A673 (cell line): ENCODE measurements at regions not wholly inside any gene's neighbourhood (a gene's known extent, or its start where the extent isn't known, plus 50 kb on each side); places are given as distances from the start of the nearest gene placed in this dataset.

Experiments used
- BruUV-seq: library from RNA; stranded (reverse); fragments of 400-500 nt; replicated peaks from 2 replicates; lab custom pipeline; 2021; lab: Mats Ljungman, UMichigan
- CTCF ChIA-PET: fragments of 300-600 bp; sonication (Branson Sonifier 250); formaldehyde crosslinking; loops from one replicate; lab custom pipeline; 2022; ENCODE audit warnings: antibody characterized with exemption; lab: Charles Lee
- POLR2A ChIA-PET: fragments of 300-600 bp; sonication (Branson Sonifier 250); formaldehyde crosslinking; loops from one replicate; lab custom pipeline; 2022; ENCODE audit warnings: antibody characterized with exemption; ENCODE audit not compliant: low non-redundant PET; lab: Charles Lee
- DNase-seq: peaks from one replicate; pipeline ENCODE4 v3.0.0-alpha.2; 2015; ENCODE audit warnings: low spot score
- H3K27ac ChIP-seq: fragments of 200-600 bp; sonication (generic); 2 replicates; pipeline ENCODE4 v1.5.1; 2016; ENCODE audit warnings: mixed run types, low read depth, mild to moderate bottlenecking, mixed read lengths, antibody characterized with exemption, low read length; ENCODE audit not compliant: poor library complexity, severe bottlenecking
- H3K27me3 ChIP-seq: fragments of 200-600 bp; sonication (generic); replicated peaks from 2 replicates; pipeline ENCODE4 v1.6.1; 2017; ENCODE audit warnings: mixed run types, low read depth, mild to moderate bottlenecking, mixed read lengths, antibody characterized with exemption, low read length; ENCODE audit not compliant: insufficient read depth, poor library complexity
- H3K36me3 ChIP-seq: fragments of 200-600 bp; sonication (generic); 2 replicates; pipeline ENCODE4 v1.6.1; 2016; ENCODE audit warnings: mixed run types, mild to moderate bottlenecking, mixed read lengths, antibody characterized with exemption, low read length; ENCODE audit not compliant: insufficient read depth, poor library complexity, severe bottlenecking
- H3K4me1 ChIP-seq: fragments of 200-600 bp; sonication (generic); 2 replicates; pipeline ENCODE4 v1.6.1; 2017; ENCODE audit warnings: mixed run types, mild to moderate bottlenecking, mixed read lengths, antibody characterized with exemption, low read length; ENCODE audit not compliant: insufficient read depth, poor library complexity, severe bottlenecking
- H3K4me3 ChIP-seq: fragments of 200-600 bp; sonication (generic); 2 replicates; pipeline ENCODE4 v1.5.1; 2016; ENCODE audit warnings: low read depth, mixed run types, mild to moderate bottlenecking, mixed read lengths, low read length; ENCODE audit not compliant: poor library complexity, severe bottlenecking
- H3K9me3 ChIP-seq: fragments of 200-600 bp; sonication (generic); 2 replicates; pipeline ENCODE4 v1.6.1; 2016; ENCODE audit warnings: mixed run types, low read depth, mild to moderate bottlenecking, mixed read lengths, antibody characterized with exemption, low read length; ENCODE audit not compliant: poor library complexity, severe bottlenecking
- EZH2 ChIP-seq: fragments of 200-600 bp; sonication (generic); IDR thresholded peaks from 2 replicates; pipeline ENCODE4 v1.6.1; 2017; ENCODE audit warnings: borderline replicate concordance, low read depth, mild to moderate bottlenecking, mixed read lengths, antibody characterized with exemption, low read length; ENCODE audit not compliant: poor library complexity, severe bottlenecking
- intact Hi-C: fragments of 100-400 bp; cut with micrococcal nuclease; formaldehyde crosslinking; loops from one replicate; pipeline ENCODE4 v1.10.0; 2022; ENCODE audit not compliant: unreplicated experiment
- TF ChIP-seq, protein P1 (sequence below): fragments of 300-800, 200-600 bp; sonication (generic); conservative IDR thresholded peaks from 2 replicates; pipeline ENCODE4 v1.5.1; 2017; ENCODE audit warnings: low read depth, mild to moderate bottlenecking, antibody characterized with exemption, low read length, moderate library complexity, mixed read lengths

DNA sequence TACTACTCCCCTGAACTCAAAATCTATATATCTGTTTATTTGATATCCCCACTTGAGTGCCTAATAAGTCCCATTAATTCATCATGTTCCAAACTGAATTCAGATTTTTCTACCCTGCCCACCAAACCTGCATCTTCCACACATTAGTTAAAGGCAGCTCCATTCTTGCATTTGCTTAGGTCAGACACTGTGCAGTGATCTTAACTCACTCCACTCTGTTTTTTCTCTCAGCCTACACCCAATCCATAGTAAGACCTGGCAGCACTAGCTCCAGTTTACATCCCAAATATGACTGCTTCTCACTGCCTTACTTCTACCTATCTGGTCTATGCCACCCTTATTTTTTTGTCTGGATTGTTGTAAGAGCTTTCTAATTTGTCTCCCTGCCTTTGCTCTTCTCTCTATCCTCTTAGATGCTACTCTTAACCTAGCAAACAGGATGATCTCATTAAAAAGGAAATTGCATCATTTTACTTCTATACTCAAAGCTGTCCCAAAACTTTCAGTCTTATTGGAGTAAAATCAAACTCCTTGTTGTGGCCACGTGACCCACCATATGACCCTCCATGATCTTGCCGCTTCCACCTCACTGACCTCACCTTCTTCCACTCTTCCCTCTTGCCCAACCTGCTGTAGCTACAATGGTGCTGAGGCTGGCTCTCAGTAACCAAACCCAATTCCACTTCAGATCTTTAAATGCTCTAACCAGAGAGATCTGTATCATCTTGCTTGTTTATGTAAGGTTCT, 274.9 kb upstream of the FANCL start:
- ChIA-PET POLR2A (interaction anchor here (0.7 kb wide), 1 partner anchor 349 kb away, joined by 5 read pairs; no protein-coding TSS in a partner anchor), CTCF (no interaction called here)
- Histone ChIP-seq H3K27me3 (no peaks in the 10 kb centered on the region), H3K27ac (no peak overlapping the region), H3K36me3 (no peaks in the 10 kb centered on the region), H3K4me3 (no peak overlapping the region), H3K4me1 (peaks cover 10% of the 10 kb centered on the region), H3K9me3 (no peaks in the 10 kb centered on the region)
- intact Hi-C loops = no loop called here
- TF ChIP-seq EZH2 = no peak
- TF ChIP-seq, protein P1, sequence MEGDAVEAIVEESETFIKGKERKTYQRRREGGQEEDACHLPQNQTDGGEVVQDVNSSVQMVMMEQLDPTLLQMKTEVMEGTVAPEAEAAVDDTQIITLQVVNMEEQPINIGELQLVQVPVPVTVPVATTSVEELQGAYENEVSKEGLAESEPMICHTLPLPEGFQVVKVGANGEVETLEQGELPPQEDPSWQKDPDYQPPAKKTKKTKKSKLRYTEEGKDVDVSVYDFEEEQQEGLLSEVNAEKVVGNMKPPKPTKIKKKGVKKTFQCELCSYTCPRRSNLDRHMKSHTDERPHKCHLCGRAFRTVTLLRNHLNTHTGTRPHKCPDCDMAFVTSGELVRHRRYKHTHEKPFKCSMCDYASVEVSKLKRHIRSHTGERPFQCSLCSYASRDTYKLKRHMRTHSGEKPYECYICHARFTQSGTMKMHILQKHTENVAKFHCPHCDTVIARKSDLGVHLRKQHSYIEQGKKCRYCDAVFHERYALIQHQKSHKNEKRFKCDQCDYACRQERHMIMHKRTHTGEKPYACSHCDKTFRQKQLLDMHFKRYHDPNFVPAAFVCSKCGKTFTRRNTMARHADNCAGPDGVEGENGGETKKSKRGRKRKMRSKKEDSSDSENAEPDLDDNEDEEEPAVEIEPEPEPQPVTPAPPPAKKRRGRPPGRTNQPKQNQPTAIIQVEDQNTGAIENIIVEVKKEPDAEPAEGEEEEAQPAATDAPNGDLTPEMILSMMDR = no peak
- peak; percentile 21 for DNase-seq
- no TSS peak for BruUV-seq

DNA sequence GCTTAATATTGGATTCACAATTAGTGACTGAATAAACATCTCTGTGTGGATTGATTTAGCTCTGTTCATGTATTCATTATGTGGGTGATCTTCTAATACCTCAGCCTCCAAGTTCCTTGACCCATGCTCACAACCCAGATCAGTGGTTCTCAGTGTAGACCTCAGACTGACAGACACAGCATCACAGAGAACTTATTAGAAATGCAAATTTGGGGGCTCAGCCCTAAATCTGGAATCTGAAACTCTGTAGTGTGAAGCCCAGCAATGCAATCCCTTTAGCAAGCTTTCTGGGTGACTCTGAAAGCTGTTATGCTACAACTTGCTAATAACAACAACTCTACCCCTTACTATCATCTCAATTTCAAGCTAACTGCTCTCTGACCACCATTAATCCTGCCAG, 273.1 kb upstream of the FANCL start:
- no peaks in the 10 kb centered on the region for H3K27me3 ChIP-seq
- intact Hi-C loops = no loop called here
- H3K36me3 ChIP-seq = no peaks in the 10 kb centered on the region
- BruUV-seq = no TSS peak
- H3K4me3 ChIP-seq = no peak overlapping the region
- CTCF ChIA-PET = no interaction called here
- H3K4me1 ChIP-seq = peaks cover 10% of the 10 kb centered on the region
- no peak overlapping the region for H3K27ac ChIP-seq
- no peaks in the 10 kb centered on the region for H3K9me3 ChIP-seq
- TF ChIP-seq EZH2 = no peak
- TF ChIP-seq, protein P1 = no peak
- no peak for DNase-seq
- POLR2A ChIA-PET = no interaction called here

DNA sequence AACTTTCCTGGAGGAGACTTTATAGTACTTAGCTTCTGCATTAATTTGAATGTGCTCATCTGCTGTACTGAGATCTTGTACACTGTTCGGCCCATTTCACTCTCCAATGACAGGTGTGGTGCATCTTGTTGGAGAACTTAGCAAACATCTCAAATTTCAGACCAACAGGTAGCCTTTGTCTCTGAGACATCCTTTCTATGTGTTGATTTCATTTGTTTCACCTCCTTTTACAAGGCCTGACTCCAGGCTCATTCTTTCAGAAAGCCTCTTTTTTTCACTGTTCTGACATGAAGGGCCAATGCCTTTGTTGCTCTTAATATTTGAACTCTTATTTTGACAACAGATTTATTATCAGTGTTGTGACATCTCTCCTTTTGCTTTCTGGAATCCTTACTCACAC, 271.8 kb upstream of the FANCL start:
- Histone ChIP-seq H3K27ac (no peak overlapping the region), H3K4me3 (no peak overlapping the region), H3K4me1 (peaks cover 10% of the 10 kb centered on the region), H3K36me3 (no peaks in the 10 kb centered on the region), H3K27me3 (no peaks in the 10 kb centered on the region), H3K9me3 (no peaks in the 10 kb centered on the region)
- POLR2A ChIA-PET = no interaction called here
- TF ChIP-seq, protein P1 = no peak
- TF ChIP-seq EZH2 = no peak
- DNase-seq = no peak
- intact Hi-C loops = no loop called here
- no TSS peak for BruUV-seq
- CTCF ChIA-PET = no interaction called here
